Naive thymus-derived CD8-positive, alpha-beta T cell (primary cell): ENCODE measurements at regions not wholly inside any gene's neighbourhood (a gene's known extent, or its start where the extent isn't known, plus 50 kb on each side); places are given as distances from the start of the nearest gene placed in this dataset.
"Not testable (repeated sequence)": the region's sequence is repeated elsewhere in the genome, so short reads cannot be mapped to it uniquely, and the experiment has no call there.

Experiments used
- ATAC-seq, 2 donors: fragments of 150-1000 bp; cut with Tn5 transposase in 1 of 2; sonication (Bioruptor Pico), chemical (Tn5 transposase) in 1 of 2; 1 replicate in 1 of 2; 2 replicates in 1 of 2; pipeline ENCODE4 v1.10.0; 2021; ENCODE audit warnings: mild to moderate bottlenecking in 2 of 2, moderate library complexity in 2 of 2
- POLR2A ChIA-PET: fragments of 350-600 bp; sonication (Branson Sonifier 250); formaldehyde crosslinking; loops from one replicate; lab custom pipeline; 2021; ENCODE audit warnings: antibody characterized with exemption; lab: Charles Lee
- DNase-seq, 10 donors: peaks; one replicate each; pipeline versions ENCODE4 v3.0.0 to v3.0.0-alpha.2; 2020 to 2022
- H3K27ac Mint-ChIP-seq, 10 donors: one replicate each; pipeline ENCODE4 v1.8.0; 2020 to 2022; ENCODE audit warnings: mild to moderate bottlenecking in 10 of 10, mixed read lengths in 10 of 10, moderate library complexity in 4 of 10, inconsistent platforms in 1 of 10
- H3K27me3 Mint-ChIP-seq, 5 donors: one replicate each; pipeline ENCODE4 v1.8.0; 2021 to 2022; ENCODE audit warnings: mixed read lengths in 5 of 5
- H3K36me3 Mint-ChIP-seq, 3 donors: one replicate each; pipeline ENCODE4 v1.8.0; 2020 to 2022; ENCODE audit warnings: mixed read lengths in 3 of 3, mild to moderate bottlenecking in 2 of 3, inconsistent platforms in 1 of 3
- H3K4me1 Mint-ChIP-seq, 4 donors: one replicate each; pipeline ENCODE4 v1.8.0; 2021 to 2022; ENCODE audit warnings: mixed read lengths in 4 of 4
- H3K4me3 Mint-ChIP-seq, 10 donors: one replicate each; pipeline ENCODE4 v1.8.0; 2020 to 2022; ENCODE audit warnings: mild to moderate bottlenecking in 10 of 10, mixed read lengths in 10 of 10, moderate library complexity in 6 of 10, inconsistent platforms in 1 of 10
- H3K9me3 Mint-ChIP-seq, 9 donors: one replicate each; pipeline ENCODE4 v1.8.0; 2020 to 2022; ENCODE audit warnings: mixed read lengths in 9 of 9, mild to moderate bottlenecking in 3 of 9, inconsistent platforms in 1 of 9, moderate library complexity in 1 of 9

DNA sequence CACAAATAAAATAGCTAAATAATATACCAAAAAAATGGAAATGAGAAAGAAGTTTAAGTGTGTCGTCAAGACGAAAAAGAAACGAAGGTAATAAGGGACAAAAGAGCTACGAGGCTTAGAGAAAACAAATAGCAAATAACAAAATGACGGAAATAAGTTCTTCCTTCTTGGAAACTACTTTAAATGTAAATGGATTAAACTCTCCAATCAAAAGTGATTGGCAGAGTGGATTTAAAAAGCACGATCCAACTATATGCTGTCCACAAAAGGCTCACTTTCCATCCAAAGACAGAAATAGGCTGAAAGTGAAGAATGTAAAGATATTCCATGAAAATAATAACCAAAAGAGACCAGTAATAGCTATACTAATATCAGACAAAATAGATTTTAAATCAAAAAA, 82.4 kb downstream of the DIO3 start:
- Mint-ChIP-seq H3K27ac (no peak overlapping the region), H3K4me3 (no peak overlapping the region), H3K9me3 (peaks cover 0 to 36% (median 8%) of the 10 kb centered on the region in 9 donors), H3K36me3 (peaks cover 0 to 5% (median 4%) of the 10 kb centered on the region in 3 donors), H3K27me3 (peaks cover 9 to 37% (median 16%) of the 10 kb centered on the region in 5 donors), H3K4me1 (no peaks in the 10 kb centered on the region)
- ATAC-seq, result no peak
- POLR2A ChIA-PET, result no interaction called here
- DNase-seq, result no peak

- no peak overlapping the region for H3K27ac Mint-ChIP-seq
- ATAC-seq (no peak), DNase-seq (no peak)
- H3K4me3 Mint-ChIP-seq, result no peak overlapping the region
- H3K4me1 Mint-ChIP-seq, result no peaks in the 10 kb centered on the region
- peaks cover 12 to 46% (median 38%) of the 10 kb centered on the region in 5 donors for H3K27me3 Mint-ChIP-seq
- H3K36me3 Mint-ChIP-seq, result peaks cover 0 to 7% (median 3%) of the 10 kb centered on the region in 3 donors
- peaks cover 5 to 12% (median 10%) of the 10 kb centered on the region in 9 donors for H3K9me3 Mint-ChIP-seq
- POLR2A ChIA-PET, result no interaction called here
Observed at GRCh38 chr14:101654051-101654450, 92.8 kb downstream of the DIO3 start.

GRCh38 chr14:101657372-101657771, 96.1 kb downstream of the DIO3 start:
- H3K36me3 Mint-ChIP-seq, result no peaks in the 10 kb centered on the region
- H3K27me3 Mint-ChIP-seq, result peaks cover 20 to 56% (median 36%) of the 10 kb centered on the region in 5 donors
- H3K9me3 Mint-ChIP-seq, result no peaks in the 10 kb centered on the region

DNA sequence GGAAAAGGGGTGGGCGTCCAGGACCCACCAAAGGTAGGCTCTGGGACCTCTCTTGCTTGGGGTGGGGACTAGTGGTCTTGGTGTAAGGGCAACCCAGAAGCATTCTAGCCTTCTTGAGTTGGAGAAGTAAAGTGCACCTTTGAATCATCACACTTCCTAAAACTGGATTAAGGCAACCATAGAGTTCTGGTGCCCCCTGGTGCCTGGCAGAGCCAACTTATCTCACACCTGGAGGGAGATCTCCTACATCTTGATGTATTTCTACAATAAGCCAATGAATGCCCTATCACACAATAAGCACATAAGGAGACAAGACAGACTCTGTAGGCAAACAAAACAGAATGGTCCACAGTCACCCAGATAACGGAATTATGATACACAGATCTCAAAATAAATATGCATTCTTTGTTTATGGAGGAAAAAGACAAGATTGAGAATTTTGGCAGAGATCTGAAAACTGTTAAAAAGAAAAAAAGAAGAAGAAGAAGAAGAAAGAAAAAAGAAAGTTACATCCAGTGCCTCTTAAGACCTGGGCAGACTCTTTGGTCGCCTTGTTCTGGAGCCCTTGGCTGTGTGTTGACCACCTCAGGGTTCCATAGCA, 95.9 kb upstream of the PPP2R5C start:
- POLR2A ChIA-PET, result no interaction called here
- Mint-ChIP-seq H3K36me3 (peaks cover 0 to 23% (median 10%) of the 10 kb centered on the region in 3 donors), H3K4me1 (peaks cover 0 to 2% (median 0%) of the 10 kb centered on the region in 4 donors), H3K27ac (peak overlapping the region in 1 of 10 donors; percentile 41), H3K4me3 (no peak overlapping the region), H3K9me3 (peaks cover 6 to 31% (median 19%) of the 10 kb centered on the region in 9 donors), H3K27me3 (peaks cover 23 to 53% (median 39%) of the 10 kb centered on the region in 5 donors)
- DNase-seq (peak in 3 of 10 donors; percentile 3 to 14 (median 7)), ATAC-seq (no peak)

More at GRCh38 chr14:101657372-101657771, 96.1 kb downstream of the DIO3 start:
- DNase-seq (no peak), ATAC-seq (no peak)
- Mint-ChIP-seq H3K27ac (no peak overlapping the region), H3K4me3 (no peak overlapping the region), H3K4me1 (no peaks in the 10 kb centered on the region)
- POLR2A ChIA-PET, result no interaction called here

DNA sequence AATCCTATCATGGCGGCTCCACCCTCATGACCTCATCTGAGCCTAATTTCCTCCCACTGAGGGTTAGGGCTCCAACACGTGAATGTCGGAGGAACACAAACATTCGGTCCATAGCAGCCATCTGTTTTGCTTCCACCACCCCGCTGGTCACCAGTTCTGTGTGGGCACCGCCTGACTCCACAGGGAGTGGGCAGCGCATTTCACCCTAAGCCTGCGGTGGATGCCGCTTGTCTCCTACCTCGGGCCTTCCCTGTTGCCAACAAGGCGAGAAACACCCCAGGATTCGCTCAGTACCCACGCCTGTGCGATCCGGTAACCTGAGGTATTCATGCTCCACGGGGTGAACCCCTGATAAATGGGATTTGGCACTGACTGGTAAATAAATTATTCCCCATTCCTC, 95.2 kb upstream of the PPP2R5C start:
- Mint-ChIP-seq H3K9me3 (peaks cover 6 to 38% (median 25%) of the 10 kb centered on the region in 9 donors), H3K4me1 (peaks cover 0 to 2% (median 0%) of the 10 kb centered on the region in 4 donors), H3K4me3 (no peak overlapping the region), H3K27ac (no peak overlapping the region), H3K27me3 (peaks cover 23 to 58% (median 40%) of the 10 kb centered on the region in 5 donors), H3K36me3 (peaks cover 0 to 30% (median 10%) of the 10 kb centered on the region in 3 donors)
- DNase-seq (no peak), ATAC-seq (no peak)
- POLR2A ChIA-PET, result no interaction called here

GRCh38 chr14:101669629-101670028, 91.9 kb upstream of the PPP2R5C start:
- peaks cover 8 to 55% (median 32%) of the 10 kb centered on the region in 9 donors for H3K9me3 Mint-ChIP-seq
- POLR2A ChIA-PET, result no interaction called here

DNA sequence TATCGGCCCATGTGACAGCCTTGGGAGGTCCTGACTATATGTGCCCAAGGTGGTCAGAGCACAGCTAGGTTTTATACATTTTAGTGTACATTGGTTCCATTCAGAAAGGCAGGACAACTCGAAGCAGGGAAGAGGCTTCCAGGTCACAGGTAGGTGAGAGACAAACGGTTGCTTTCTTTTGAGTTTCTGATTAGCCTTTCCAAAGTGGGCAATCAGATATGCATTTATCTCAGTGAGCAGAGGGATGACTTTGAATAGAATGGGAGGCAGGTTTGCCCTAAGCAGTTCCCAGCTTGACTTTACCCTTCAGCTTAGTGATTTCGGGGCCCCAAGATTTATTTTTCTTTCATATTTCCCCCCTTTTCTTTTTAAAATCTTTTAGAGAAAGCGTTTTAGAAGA, 87.6 kb upstream of the PPP2R5C start:
- ATAC-seq (no peak), DNase-seq (no peak)
- POLR2A ChIA-PET, result no interaction called here

More at GRCh38 chr14:101669629-101670028, 91.9 kb upstream of the PPP2R5C start:
- Mint-ChIP-seq H3K4me1 (peaks cover 0 to 2% (median 0%) of the 10 kb centered on the region in 4 donors), H3K27me3 (peaks cover 20 to 42% (median 33%) of the 10 kb centered on the region in 5 donors), H3K4me3 (peak overlapping the region in 1 of 10 donors; percentile 31), H3K27ac (no peak overlapping the region), H3K36me3 (peaks cover 0 to 40% (median 12%) of the 10 kb centered on the region in 3 donors)
- no peak for DNase-seq
- ATAC-seq, result no peak

GRCh38 chr14:101675835-101676234, 85.7 kb upstream of the PPP2R5C start:
- ATAC-seq, H3K27ac Mint-ChIP-seq, POLR2A ChIA-PET, DNase-seq, H3K4me1 Mint-ChIP-seq, H3K4me3 Mint-ChIP-seq: not testable (repeated sequence)
- Mint-ChIP-seq H3K36me3 (peaks cover 0 to 14% (median 2%) of the 10 kb centered on the region in 3 donors), H3K27me3 (peaks cover 4 to 23% (median 9%) of the 10 kb centered on the region in 5 donors), H3K9me3 (peaks cover 2 to 21% (median 10%) of the 10 kb centered on the region in 9 donors)

More for the DNA sequence above, 87.6 kb upstream of the PPP2R5C start:
- peaks cover 8 to 41% (median 29%) of the 10 kb centered on the region in 9 donors for H3K9me3 Mint-ChIP-seq
- H3K27ac Mint-ChIP-seq, result no peak overlapping the region
- no peak overlapping the region for H3K4me3 Mint-ChIP-seq
- no peaks in the 10 kb centered on the region for H3K4me1 Mint-ChIP-seq
- H3K36me3 Mint-ChIP-seq, result peaks cover 0 to 31% (median 12%) of the 10 kb centered on the region in 3 donors
- H3K27me3 Mint-ChIP-seq, result peaks cover 4 to 27% (median 7%) of the 10 kb centered on the region in 5 donors

GRCh38 chr14:101677912-101678327, 83.6 kb upstream of the PPP2R5C start:
- H3K4me3 Mint-ChIP-seq, ATAC-seq, DNase-seq, H3K9me3 Mint-ChIP-seq, POLR2A ChIA-PET, H3K27ac Mint-ChIP-seq, H3K36me3 Mint-ChIP-seq, H3K4me1 Mint-ChIP-seq: not testable (repeated sequence)
- H3K27me3 Mint-ChIP-seq, result peaks cover 0 to 12% (median 2%) of the 10 kb centered on the region in 5 donors

GRCh38 chr14:101681795-101682194, 79.7 kb upstream of the PPP2R5C start:
- no peak for DNase-seq
- POLR2A ChIA-PET, result no interaction called here
- no peak overlapping the region for H3K27ac Mint-ChIP-seq
- H3K4me3 Mint-ChIP-seq, result no peak overlapping the region
- H3K27me3 Mint-ChIP-seq, result peaks cover 0 to 28% (median 10%) of the 10 kb centered on the region in 5 donors
- H3K9me3 Mint-ChIP-seq, result no peaks in the 10 kb centered on the region
- H3K36me3 Mint-ChIP-seq, result no peaks in the 10 kb centered on the region
- no peaks in the 10 kb centered on the region for H3K4me1 Mint-ChIP-seq
- ATAC-seq, result no peak

DNA sequence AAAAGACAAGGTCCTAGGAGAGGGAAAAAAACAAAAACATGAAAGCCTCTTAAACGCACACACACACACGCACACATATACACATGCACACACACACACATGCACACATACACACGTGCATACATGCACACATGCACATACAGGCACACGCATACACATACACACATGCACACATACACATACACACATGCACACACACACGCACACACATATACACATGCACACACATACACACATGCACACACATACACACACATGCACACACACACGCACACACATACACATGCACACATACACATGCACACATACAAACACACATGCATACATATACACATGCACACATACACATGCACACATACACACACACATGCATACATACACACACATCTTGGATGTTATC, 78.1 kb upstream of the PPP2R5C start:
- Mint-ChIP-seq H3K4me3 (no peak overlapping the region), H3K36me3 (no peaks in the 10 kb centered on the region), H3K9me3 (no peaks in the 10 kb centered on the region), H3K4me1 (no peaks in the 10 kb centered on the region), H3K27ac (no peak overlapping the region), H3K27me3 (peaks cover 0 to 28% (median 10%) of the 10 kb centered on the region in 5 donors)
- ATAC-seq (no peak), DNase-seq (no peak)
- POLR2A ChIA-PET, result no interaction called here

DNA sequence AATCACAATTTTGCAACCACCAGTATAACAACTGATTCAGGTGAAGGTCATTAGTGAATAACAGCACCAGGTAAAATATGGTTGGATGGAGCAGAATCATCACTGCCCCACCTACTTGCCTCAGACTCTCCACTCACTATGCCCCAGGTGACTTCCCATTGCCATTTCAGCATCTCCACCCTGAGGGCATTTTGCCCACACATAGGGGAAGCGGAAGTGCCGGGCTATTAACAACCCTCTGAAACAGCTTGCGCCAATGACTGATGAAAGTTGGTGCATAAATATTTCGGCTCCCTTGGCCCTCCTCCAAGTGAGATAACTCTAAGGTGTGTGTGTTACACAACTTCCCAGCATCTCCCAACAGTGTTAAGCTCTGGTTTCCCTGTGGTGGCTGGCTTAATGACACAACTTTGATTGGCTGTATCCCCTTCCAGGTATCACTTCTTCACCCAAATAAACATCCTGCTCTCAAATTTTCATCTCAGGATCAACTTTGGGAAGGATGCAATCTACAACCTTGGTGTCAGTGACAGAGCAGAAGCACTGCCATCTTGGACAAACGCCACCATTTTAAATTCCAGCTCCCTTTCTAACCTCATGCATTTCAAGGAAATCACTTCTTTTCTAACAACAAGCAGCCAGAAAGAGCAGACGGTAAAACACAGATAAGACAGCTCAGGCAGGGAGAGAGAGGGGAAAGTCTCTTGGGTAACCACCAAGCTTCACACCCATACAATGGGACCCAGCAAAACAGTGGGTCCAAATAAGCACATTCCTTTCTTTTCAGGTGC, 73.6 kb upstream of the PPP2R5C start:
- Mint-ChIP-seq H3K36me3 (no peaks in the 10 kb centered on the region), H3K27ac (no peak overlapping the region), H3K4me1 (no peaks in the 10 kb centered on the region), H3K9me3 (no peaks in the 10 kb centered on the region), H3K4me3 (no peak overlapping the region), H3K27me3 (peaks cover 4 to 24% (median 14%) of the 10 kb centered on the region in 5 donors)
- POLR2A ChIA-PET, result no interaction called here
- ATAC-seq, result no peak
- no peak for DNase-seq

DNA sequence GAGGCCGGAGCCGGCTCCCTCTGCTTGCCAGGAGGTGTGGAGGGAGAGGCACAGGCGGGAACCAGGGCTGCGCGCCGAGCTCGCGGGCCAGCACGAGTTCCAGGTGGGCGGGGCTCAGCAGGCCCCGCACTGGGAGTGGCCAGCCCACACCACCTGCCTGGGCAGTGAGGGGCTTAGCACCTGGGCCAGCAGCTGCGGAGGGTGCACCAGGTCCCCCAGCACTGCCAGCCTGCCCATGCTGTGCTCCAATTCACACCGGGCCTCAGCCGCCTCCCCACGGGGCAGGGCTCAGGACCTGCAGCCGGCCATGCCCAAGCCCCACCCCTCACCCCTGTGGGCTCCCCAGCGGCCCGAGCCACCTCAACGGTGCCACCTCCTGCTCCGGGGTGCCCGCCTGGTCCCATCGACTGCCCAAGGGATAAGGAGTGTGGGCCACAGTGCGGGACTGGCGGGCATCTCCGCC, 72.4 kb upstream of the PPP2R5C start:
- POLR2A ChIA-PET, result no interaction called here
- Mint-ChIP-seq H3K36me3 (no peaks in the 10 kb centered on the region), H3K27ac (no peak overlapping the region), H3K4me3 (no peak overlapping the region), H3K27me3 (peaks cover 3 to 19% (median 13%) of the 10 kb centered on the region in 5 donors), H3K4me1 (no peaks in the 10 kb centered on the region), H3K9me3 (no peaks in the 10 kb centered on the region)
- no peak for ATAC-seq
- no peak for DNase-seq
